ENCODE measurements at regions not wholly inside any gene's neighbourhood (a gene's known extent, or its start where the extent isn't known, plus 50 kb on each side); places are given as distances from the start of the nearest gene placed in this dataset.

- no peaks in the 10 kb centered on the region for H3K79me2 ChIP-seq (ENCODE audit: control insufficient read depth, insufficient read depth, low read length)
- H3K27ac ChIP-seq (ENCODE audit: insufficient read depth, low read length) = no peak overlapping the region
- no peak overlapping the region for H3K4me3 ChIP-seq (replicated peaks in 1 of 4; ENCODE audit: control extremely low read depth in 1 of 4, insufficient read depth in 1 of 4, low read depth in 3 of 4, low read length in 4 of 4)
- no peak overlapping the region for H3K4me2 ChIP-seq (ENCODE audit: extremely low read depth, insufficient read depth, low read length)
- DNase-seq (ENCODE audit: low read depth in 2 of 2) = no peak
- H3K9ac ChIP-seq (ENCODE audit: insufficient read depth, low read length) = no peak overlapping the region
- H3K36me3 ChIP-seq (ENCODE audit: control insufficient read depth, insufficient read depth, low read length) = no peaks in the 10 kb centered on the region
- TF ChIP-seq EZH2 (IDR thresholded peaks at IDR 0.05; ENCODE audit: low read length, missing control alignments) (no peak), CTCF (conservative IDR thresholded peaks at IDR 0.05 in 1 of 2, IDR thresholded peaks at IDR 0.05 in 1 of 2; ENCODE audit: low read depth in 1 of 2, low read length in 2 of 2) (no peak)
- H2AFZ ChIP-seq (ENCODE audit: low read length) = no peak overlapping the region
- no peaks in the 10 kb centered on the region for H4K20me1 ChIP-seq (ENCODE audit: control insufficient read depth, extremely low read depth, insufficient read depth, low read length)
- H3K4me1 ChIP-seq (ENCODE audit: control insufficient read depth, extremely low read depth, insufficient read depth, low read length) = no peaks in the 10 kb centered on the region
- H3K9me3 ChIP-seq (ENCODE audit: control insufficient read depth, insufficient read depth, low read depth, low read length) = no peaks in the 10 kb centered on the region
- no peaks in the 10 kb centered on the region for H3K27me3 ChIP-seq (ENCODE audit: control insufficient read depth, insufficient read depth, low read length)
Measured at GRCh38 chr7:96416116-96416515, 94.2 kb upstream of the SLC25A13 start.

- Histone ChIP-seq H3K36me3 (ENCODE audit: control insufficient read depth, insufficient read depth, low read length) (no peaks in the 10 kb centered on the region), H3K4me1 (ENCODE audit: control insufficient read depth, extremely low read depth, insufficient read depth, low read length) (no peaks in the 10 kb centered on the region), H3K4me2 (ENCODE audit: extremely low read depth, insufficient read depth, low read length) (no peak overlapping the region), H3K9ac (ENCODE audit: insufficient read depth, low read length) (no peak overlapping the region), H3K79me2 (ENCODE audit: control insufficient read depth, insufficient read depth, low read length) (no peaks in the 10 kb centered on the region), H4K20me1 (ENCODE audit: control insufficient read depth, extremely low read depth, insufficient read depth, low read length) (no peaks in the 10 kb centered on the region), H3K9me3 (ENCODE audit: control insufficient read depth, insufficient read depth, low read depth, low read length) (no peaks in the 10 kb centered on the region), H3K27ac (ENCODE audit: insufficient read depth, low read length) (no peak overlapping the region), H2AFZ (ENCODE audit: low read length) (no peak overlapping the region), H3K4me3 (replicated peaks in 1 of 4; ENCODE audit: control extremely low read depth in 1 of 4, insufficient read depth in 1 of 4, low read depth in 3 of 4, low read length in 4 of 4) (no peak overlapping the region), H3K27me3 (ENCODE audit: control insufficient read depth, insufficient read depth, low read length) (no peaks in the 10 kb centered on the region)
- no peak for DNase-seq (ENCODE audit: low read depth in 2 of 2)
- TF ChIP-seq CTCF (conservative IDR thresholded peaks at IDR 0.05 in 1 of 2, IDR thresholded peaks at IDR 0.05 in 1 of 2; ENCODE audit: low read depth in 1 of 2, low read length in 2 of 2) = no peak
- no peak for TF ChIP-seq EZH2 (IDR thresholded peaks at IDR 0.05; ENCODE audit: low read length, missing control alignments)
Measured at GRCh38 chr7:96415293-96415940, 93.5 kb upstream of the SLC25A13 start.

- peak in 1 of 2 donors; percentile 48 for DNase-seq (ENCODE audit: low read depth in 2 of 2)
- Histone ChIP-seq H3K9ac (ENCODE audit: insufficient read depth, low read length) (no peak overlapping the region), H3K36me3 (ENCODE audit: control insufficient read depth, insufficient read depth, low read length) (no peaks in the 10 kb centered on the region), H3K27ac (ENCODE audit: insufficient read depth, low read length) (no peak overlapping the region), H3K9me3 (ENCODE audit: control insufficient read depth, insufficient read depth, low read depth, low read length) (no peaks in the 10 kb centered on the region), H3K4me2 (ENCODE audit: extremely low read depth, insufficient read depth, low read length) (no peak overlapping the region), H3K27me3 (ENCODE audit: control insufficient read depth, insufficient read depth, low read length) (no peaks in the 10 kb centered on the region), H2AFZ (ENCODE audit: low read length) (no peak overlapping the region), H3K4me1 (ENCODE audit: control insufficient read depth, extremely low read depth, insufficient read depth, low read length) (no peaks in the 10 kb centered on the region), H3K4me3 (replicated peaks in 1 of 4; ENCODE audit: control extremely low read depth in 1 of 4, insufficient read depth in 1 of 4, low read depth in 3 of 4, low read length in 4 of 4) (no peak overlapping the region), H3K79me2 (ENCODE audit: control insufficient read depth, insufficient read depth, low read length) (no peaks in the 10 kb centered on the region), H4K20me1 (ENCODE audit: control insufficient read depth, extremely low read depth, insufficient read depth, low read length) (no peaks in the 10 kb centered on the region)
- peak; percentile 77 to 83 for TF ChIP-seq CTCF (conservative IDR thresholded peaks at IDR 0.05 in 1 of 2, IDR thresholded peaks at IDR 0.05 in 1 of 2; ENCODE audit: low read depth in 1 of 2, low read length in 2 of 2)
- no peak for TF ChIP-seq EZH2 (IDR thresholded peaks at IDR 0.05; ENCODE audit: low read length, missing control alignments)
Measured at GRCh38 chr7:96414931-96415292, 93.0 kb upstream of the SLC25A13 start.

Data from fibroblast of lung (primary cell).